ENCODE measurements at regions not wholly inside any gene's neighbourhood (a gene's known extent, or its start where the extent isn't known, plus 50 kb on each side); places are given as distances from the start of the nearest gene placed in this dataset.
"Not testable (repeated sequence)": the region's sequence is repeated elsewhere in the genome, so short reads cannot be mapped to it uniquely, and the experiment has no call there.

GRCh38 chr16:16933861-16934260 lies 536.9 kb downstream of the XYLT1 start:
- intact Hi-C loops (cut with DNase I): no loop called here
- H3K27ac ChIP-seq: no peak overlapping the region
- no peak for TF ChIP-seq CTCF (IDR thresholded peaks at IDR 0.05)

GRCh38 chr16:16934660-16935059 lies 536.1 kb downstream of the XYLT1 start:
- no peak overlapping the region for H3K4me3 ChIP-seq
- H3K27ac ChIP-seq: no peak overlapping the region
- no peaks in the 10 kb centered on the region for H3K4me1 ChIP-seq
- TF ChIP-seq CTCF (IDR thresholded peaks at IDR 0.05): no peak
- no peaks in the 10 kb centered on the region for H3K36me3 ChIP-seq
- DNase-seq (ENCODE audit: low spot score in 2 of 2): no peak
- H3K27me3 ChIP-seq: no peaks in the 10 kb centered on the region
- no peaks in the 10 kb centered on the region for H3K9me3 ChIP-seq
- intact Hi-C loops (cut with DNase I): no loop called here

More at GRCh38 chr16:16933861-16934260, 536.9 kb downstream of the XYLT1 start:
- Histone ChIP-seq H3K4me3 (no peak overlapping the region), H3K27me3 (no peaks in the 10 kb centered on the region), H3K4me1 (no peaks in the 10 kb centered on the region), H3K9me3 (no peaks in the 10 kb centered on the region), H3K36me3 (no peaks in the 10 kb centered on the region)
- no peak for DNase-seq (ENCODE audit: low spot score in 2 of 2)

- H3K4me3 ChIP-seq; H3K27me3 ChIP-seq; H3K36me3 ChIP-seq; H3K9me3 ChIP-seq; H3K4me1 ChIP-seq; DNase-seq (ENCODE audit: low spot score in 2 of 2); H3K27ac ChIP-seq; intact Hi-C loops (cut with DNase I): not testable (repeated sequence)
These were observed 534.9 kb downstream of the XYLT1 start for GRCh38 chr16:16935909-16936308.

- Histone ChIP-seq H3K27me3 (no peaks in the 10 kb centered on the region), H3K4me1 (no peaks in the 10 kb centered on the region), H3K36me3 (no peaks in the 10 kb centered on the region), H3K27ac (no peak overlapping the region), H3K9me3 (no peaks in the 10 kb centered on the region), H3K4me3 (no peak overlapping the region)
- intact Hi-C loops (cut with DNase I): no loop called here
- TF ChIP-seq CTCF (IDR thresholded peaks at IDR 0.05): no peak
- DNase-seq (ENCODE audit: low spot score in 2 of 2): no peak
These were observed 533.2 kb downstream of the XYLT1 start for GRCh38 chr16:16937576-16937975.

- Histone ChIP-seq H3K27ac (no peak overlapping the region), H3K9me3 (no peaks in the 10 kb centered on the region), H3K36me3 (no peaks in the 10 kb centered on the region), H3K4me1 (no peaks in the 10 kb centered on the region), H3K4me3 (no peak overlapping the region), H3K27me3 (no peaks in the 10 kb centered on the region)
- DNase-seq (ENCODE audit: low spot score in 2 of 2): no peak
- TF ChIP-seq CTCF (IDR thresholded peaks at IDR 0.05): no peak
- intact Hi-C loops (cut with DNase I): no loop called here
These were observed 532.8 kb downstream of the XYLT1 start for GRCh38 chr16:16938009-16938408.

- no peak overlapping the region for H3K4me3 ChIP-seq
- no peak overlapping the region for H3K27ac ChIP-seq
- no peak for TF ChIP-seq CTCF (IDR thresholded peaks at IDR 0.05)
- intact Hi-C loops (cut with DNase I): no loop called here
- H3K27me3 ChIP-seq: no peaks in the 10 kb centered on the region
- H3K4me1 ChIP-seq: no peaks in the 10 kb centered on the region
- H3K9me3 ChIP-seq: no peaks in the 10 kb centered on the region
- no peaks in the 10 kb centered on the region for H3K36me3 ChIP-seq
- DNase-seq (ENCODE audit: low spot score in 2 of 2): no peak
These were observed 531.8 kb downstream of the XYLT1 start for GRCh38 chr16:16938980-16939379.

All from ascending aorta (tissue), 2 donors.